Osteocyte (in vitro differentiated cells): ENCODE measurements at regions not wholly inside any gene's neighbourhood (a gene's known extent, or its start where the extent isn't known, plus 50 kb on each side); places are given as distances from the start of the nearest gene placed in this dataset.

Experiments used
- DNase-seq: peaks from one replicate; pipeline ENCODE4 v3.0.0; 2021; ENCODE audit warnings: mixed read lengths; ENCODE audit not compliant: unreplicated experiment; ENCODE audit errors: extremely low spot score
- H3K27ac Mint-ChIP-seq: one replicate; pipeline ENCODE4 v1.8.0; 2021; ENCODE audit warnings: mild to moderate bottlenecking, mixed read lengths; ENCODE audit not compliant: unreplicated experiment
- H3K27me3 Mint-ChIP-seq: one replicate; pipeline ENCODE4 v1.8.0; 2021; ENCODE audit warnings: mixed read lengths; ENCODE audit not compliant: unreplicated experiment
- H3K36me3 Mint-ChIP-seq: one replicate; pipeline ENCODE4 v1.8.0; 2021; ENCODE audit warnings: mixed read lengths; ENCODE audit not compliant: unreplicated experiment
- H3K4me1 Mint-ChIP-seq: one replicate; pipeline ENCODE4 v1.8.0; 2021; ENCODE audit warnings: mixed read lengths; ENCODE audit not compliant: unreplicated experiment
- H3K4me3 Mint-ChIP-seq: one replicate; pipeline ENCODE4 v1.8.0; 2021; ENCODE audit warnings: mild to moderate bottlenecking, moderate library complexity, mixed read lengths; ENCODE audit not compliant: unreplicated experiment
- H3K9me3 Mint-ChIP-seq: one replicate; pipeline ENCODE4 v1.8.0; 2021; ENCODE audit warnings: mixed read lengths; ENCODE audit not compliant: unreplicated experiment
- TF ChIP-seq, protein P1 (sequence below): fragments of 200-600 bp; sonication (generic); IDR thresholded peaks from 2 replicates; pipeline ENCODE4 v1.5.0; 2021; ENCODE audit warnings: antibody characterized with exemption, mild to moderate bottlenecking, moderate library complexity

DNA sequence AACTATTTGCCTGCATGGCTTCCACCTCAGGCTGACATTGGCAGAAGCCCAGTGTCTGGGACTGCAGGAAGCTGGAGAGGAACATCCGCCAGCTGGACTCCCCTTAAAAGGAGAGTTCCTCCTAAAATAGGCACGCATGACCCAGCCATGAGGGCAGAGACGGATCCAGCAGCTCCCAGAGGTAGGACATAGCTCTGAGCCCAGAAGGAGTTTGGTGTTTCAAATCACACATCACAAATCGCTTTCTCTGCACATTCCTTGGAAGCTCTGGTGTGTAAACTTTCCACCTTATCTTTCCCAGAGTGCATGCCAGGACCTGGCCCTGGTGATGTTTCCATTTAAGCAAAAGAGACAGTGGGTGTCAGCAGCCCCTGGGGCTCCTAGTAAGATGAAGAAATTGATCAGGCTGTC, 231.1 kb upstream of the CDH5 start:
- TF ChIP-seq, protein P1, sequence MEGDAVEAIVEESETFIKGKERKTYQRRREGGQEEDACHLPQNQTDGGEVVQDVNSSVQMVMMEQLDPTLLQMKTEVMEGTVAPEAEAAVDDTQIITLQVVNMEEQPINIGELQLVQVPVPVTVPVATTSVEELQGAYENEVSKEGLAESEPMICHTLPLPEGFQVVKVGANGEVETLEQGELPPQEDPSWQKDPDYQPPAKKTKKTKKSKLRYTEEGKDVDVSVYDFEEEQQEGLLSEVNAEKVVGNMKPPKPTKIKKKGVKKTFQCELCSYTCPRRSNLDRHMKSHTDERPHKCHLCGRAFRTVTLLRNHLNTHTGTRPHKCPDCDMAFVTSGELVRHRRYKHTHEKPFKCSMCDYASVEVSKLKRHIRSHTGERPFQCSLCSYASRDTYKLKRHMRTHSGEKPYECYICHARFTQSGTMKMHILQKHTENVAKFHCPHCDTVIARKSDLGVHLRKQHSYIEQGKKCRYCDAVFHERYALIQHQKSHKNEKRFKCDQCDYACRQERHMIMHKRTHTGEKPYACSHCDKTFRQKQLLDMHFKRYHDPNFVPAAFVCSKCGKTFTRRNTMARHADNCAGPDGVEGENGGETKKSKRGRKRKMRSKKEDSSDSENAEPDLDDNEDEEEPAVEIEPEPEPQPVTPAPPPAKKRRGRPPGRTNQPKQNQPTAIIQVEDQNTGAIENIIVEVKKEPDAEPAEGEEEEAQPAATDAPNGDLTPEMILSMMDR, result no peak

GRCh38 chr16:66134875-66135274, 231.6 kb upstream of the CDH5 start:
- no peak for DNase-seq
- Mint-ChIP-seq H3K9me3 (no peaks in the 10 kb centered on the region), H3K27me3 (no peaks in the 10 kb centered on the region), H3K36me3 (no peaks in the 10 kb centered on the region), H3K4me3 (no peak overlapping the region), H3K27ac (no peak overlapping the region), H3K4me1 (peaks cover 55% of the 10 kb centered on the region)
- TF ChIP-seq, protein P1, result no peak

More for the DNA sequence above, 231.1 kb upstream of the CDH5 start:
- Mint-ChIP-seq H3K4me1 (peaks cover 50% of the 10 kb centered on the region), H3K9me3 (no peaks in the 10 kb centered on the region), H3K27ac (peak overlapping the region; percentile 56), H3K4me3 (no peak overlapping the region), H3K36me3 (no peaks in the 10 kb centered on the region), H3K27me3 (no peaks in the 10 kb centered on the region)
- no peak for DNase-seq

DNA sequence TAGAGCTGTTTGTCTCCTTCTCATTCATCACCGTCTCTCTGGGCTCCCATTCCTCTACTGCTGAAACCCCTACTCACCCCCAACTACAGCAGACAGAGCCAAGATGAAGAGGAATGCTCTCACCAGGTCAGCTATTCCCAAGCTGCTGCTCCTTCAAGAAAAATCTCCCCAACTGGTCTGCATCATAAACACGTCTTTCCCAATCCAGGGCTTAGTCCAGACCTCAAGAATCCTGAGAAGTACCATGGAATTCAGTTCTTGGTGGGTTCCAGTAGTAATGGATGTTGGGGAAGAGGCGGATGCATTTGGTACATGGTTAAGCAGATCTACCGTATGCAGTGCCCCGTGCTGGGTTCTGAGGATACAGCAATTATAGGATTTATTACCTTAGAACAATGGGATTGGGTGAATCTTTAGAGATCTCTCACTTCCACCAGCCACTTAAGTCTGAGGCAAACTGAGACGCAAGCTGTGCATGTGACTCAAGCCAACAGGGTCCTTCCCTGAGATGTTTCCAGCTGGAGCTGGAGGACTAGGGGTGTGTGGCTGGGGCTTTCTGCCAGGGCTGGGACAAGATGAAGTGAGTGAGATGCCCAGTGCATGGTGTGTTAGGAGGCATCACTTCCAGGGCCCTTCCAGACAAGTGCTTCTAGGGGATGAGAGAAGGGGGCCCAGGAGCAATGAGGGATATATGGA, 232.7 kb upstream of the CDH5 start:
- TF ChIP-seq, protein P1, result no peak
- no peak overlapping the region for H3K4me3 Mint-ChIP-seq
- peaks cover 60% of the 10 kb centered on the region for H3K4me1 Mint-ChIP-seq
- H3K27ac Mint-ChIP-seq, result no peak overlapping the region
- H3K9me3 Mint-ChIP-seq, result no peaks in the 10 kb centered on the region
- H3K27me3 Mint-ChIP-seq, result no peaks in the 10 kb centered on the region
- no peaks in the 10 kb centered on the region for H3K36me3 Mint-ChIP-seq
- DNase-seq, result no peak

- no peak overlapping the region for H3K4me3 Mint-ChIP-seq
- TF ChIP-seq, protein P1, result no peak
- DNase-seq, result no peak
- H3K27ac Mint-ChIP-seq, result peak overlapping the region; percentile 83
- H3K27me3 Mint-ChIP-seq, result no peaks in the 10 kb centered on the region
- no peaks in the 10 kb centered on the region for H3K9me3 Mint-ChIP-seq
- H3K4me1 Mint-ChIP-seq, result peaks cover 61% of the 10 kb centered on the region
- H3K36me3 Mint-ChIP-seq, result no peaks in the 10 kb centered on the region
Observed at GRCh38 chr16:66131895-66132294, 234.6 kb upstream of the CDH5 start.

DNA sequence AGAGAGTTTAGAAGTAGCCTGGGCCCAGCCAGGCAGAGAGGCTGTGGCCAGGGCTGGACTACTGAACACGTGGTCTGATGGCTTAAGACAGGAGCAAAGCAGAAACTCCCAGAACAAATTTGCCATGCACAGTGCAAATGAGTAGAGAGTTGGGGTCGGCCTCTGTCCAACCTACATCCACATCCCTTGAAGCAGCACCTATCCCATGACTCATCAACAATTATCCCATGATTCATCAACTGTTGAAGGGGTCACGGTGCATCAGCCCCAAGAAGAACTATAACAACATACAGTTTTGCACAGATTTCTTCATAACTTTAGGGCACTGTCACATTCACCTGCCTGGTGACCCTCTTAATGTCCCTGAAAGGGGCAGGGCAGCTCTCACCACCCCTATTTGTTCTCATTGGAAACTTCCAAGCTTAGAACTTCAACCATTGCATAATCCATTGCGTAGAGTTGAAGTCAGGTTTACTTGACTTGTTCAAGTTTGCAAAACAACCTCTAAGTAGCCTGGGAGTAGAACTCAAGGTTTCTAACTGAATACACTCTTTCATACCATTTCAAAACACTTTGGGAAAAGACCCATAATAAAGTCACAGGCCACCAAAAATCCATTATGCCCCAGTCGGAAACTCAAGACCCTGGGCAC, 235.2 kb upstream of the CDH5 start:
- TF ChIP-seq, protein P1, result no peak
- Mint-ChIP-seq H3K4me3 (no peak overlapping the region), H3K27ac (peak overlapping the region; percentile 83), H3K27me3 (no peaks in the 10 kb centered on the region), H3K36me3 (no peaks in the 10 kb centered on the region), H3K4me1 (peaks cover 59% of the 10 kb centered on the region), H3K9me3 (no peaks in the 10 kb centered on the region)
- no peak for DNase-seq
